ENCODE measurements at regions not wholly inside any gene's neighbourhood (a gene's known extent, or its start where the extent isn't known, plus 50 kb on each side); places are given as distances from the start of the nearest gene placed in this dataset.
"Not testable (repeated sequence)": the region's sequence is repeated elsewhere in the genome, so short reads cannot be mapped to it uniquely, and the experiment has no call there.

DNA sequence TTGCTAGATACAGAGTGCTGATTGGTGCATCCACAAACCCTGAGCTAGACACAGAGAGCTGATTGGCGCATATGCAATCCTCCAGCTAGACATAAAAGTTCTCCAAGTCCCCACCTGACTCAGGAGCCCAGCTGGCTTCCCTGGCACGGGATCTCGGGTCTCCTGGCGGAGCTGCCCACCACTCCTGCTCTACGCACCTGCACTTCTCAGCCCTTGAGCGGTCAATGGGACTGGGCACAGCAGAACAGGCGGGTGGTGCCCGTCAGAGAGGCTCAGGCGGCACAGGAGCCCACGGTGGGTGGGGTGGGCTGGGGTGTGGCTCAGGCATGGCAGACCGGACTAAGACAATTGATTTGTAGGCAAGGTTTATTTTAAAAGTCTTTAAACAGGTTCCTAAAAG is 1365.5 kb downstream of the FAM181B start:
- no peak for DNase-seq

DNA sequence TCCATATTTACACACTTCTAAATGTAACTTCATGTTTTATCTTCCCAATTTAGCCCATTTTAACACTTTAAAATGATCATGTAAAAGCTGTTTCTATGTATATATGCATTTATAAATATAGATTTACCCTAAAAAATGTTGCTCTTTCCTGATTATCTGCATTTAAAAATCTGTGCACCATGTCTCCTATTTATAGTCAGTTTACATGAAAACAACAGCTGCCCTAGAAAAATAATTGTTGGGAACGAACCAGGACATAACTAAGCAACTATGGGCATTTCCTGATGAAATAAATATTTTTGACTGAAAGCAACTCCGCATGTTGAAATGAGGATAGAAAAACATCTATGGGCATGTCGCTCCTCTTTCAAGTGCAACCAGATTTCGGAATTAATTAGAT is 1368.2 kb downstream of the FAM181B start:
- DNase-seq, result no peak

DNA sequence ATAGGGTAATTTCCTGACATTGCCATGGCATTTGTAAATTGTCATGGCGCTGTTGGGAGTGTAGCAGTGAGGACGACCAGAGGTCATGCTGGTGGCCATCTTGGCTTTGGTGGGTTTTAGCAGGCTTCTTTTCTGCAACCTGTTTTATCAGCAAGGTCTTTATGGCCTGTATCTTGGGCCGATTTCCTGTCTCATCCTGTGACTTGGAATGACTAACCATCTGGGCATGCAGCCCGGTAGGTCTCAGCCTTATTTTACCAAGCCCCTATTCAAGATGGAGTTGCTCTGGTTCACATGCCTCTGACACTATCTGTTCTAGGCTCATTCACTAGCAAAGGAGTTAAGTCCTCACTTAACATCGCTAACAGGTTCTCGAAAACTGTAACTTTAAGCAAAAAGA is 1374.2 kb downstream of the FAM181B start:
- DNase-seq, result no peak

DNA sequence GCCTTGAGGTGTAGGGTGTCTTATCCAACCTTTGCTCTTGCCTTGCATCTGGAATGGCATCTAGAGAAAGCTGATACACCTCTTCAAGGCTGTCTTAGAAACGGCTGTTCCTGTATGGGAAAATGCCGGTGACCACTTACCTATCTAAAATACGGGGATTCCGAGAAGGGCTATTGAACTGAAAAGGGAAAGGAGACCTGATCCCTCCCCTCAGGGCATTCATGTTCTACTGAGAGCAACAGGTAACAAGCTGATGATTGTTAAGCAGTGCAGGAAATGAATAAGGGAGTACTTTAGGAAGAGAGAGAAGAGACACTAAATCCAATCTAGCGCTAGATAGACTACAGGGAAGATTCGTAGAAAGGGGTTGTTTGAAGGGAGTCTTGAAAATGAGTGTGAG is 1388.1 kb downstream of the FAM181B start:
- no peak for DNase-seq

DNA sequence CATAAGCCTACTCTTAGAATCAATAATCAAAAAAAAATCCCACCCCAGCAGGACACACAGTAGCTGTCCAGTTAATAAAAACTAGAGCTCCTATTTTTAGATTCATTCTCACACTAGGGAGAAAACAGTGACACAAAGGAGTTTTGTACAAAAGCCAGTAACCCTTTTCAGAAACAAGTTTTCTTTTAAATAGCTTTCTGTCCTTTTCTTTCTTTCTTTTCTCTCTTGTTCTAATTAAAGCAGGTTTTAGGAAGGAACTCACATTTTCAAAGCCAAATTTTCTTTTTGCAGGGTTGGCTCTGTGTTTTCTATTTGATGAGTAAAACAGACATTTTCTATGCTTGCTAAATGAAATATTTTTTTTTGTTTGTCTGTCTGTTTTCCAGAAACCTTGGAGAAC is 1390.7 kb downstream of the FAM181B start:
- DNase-seq, result no peak

DNA sequence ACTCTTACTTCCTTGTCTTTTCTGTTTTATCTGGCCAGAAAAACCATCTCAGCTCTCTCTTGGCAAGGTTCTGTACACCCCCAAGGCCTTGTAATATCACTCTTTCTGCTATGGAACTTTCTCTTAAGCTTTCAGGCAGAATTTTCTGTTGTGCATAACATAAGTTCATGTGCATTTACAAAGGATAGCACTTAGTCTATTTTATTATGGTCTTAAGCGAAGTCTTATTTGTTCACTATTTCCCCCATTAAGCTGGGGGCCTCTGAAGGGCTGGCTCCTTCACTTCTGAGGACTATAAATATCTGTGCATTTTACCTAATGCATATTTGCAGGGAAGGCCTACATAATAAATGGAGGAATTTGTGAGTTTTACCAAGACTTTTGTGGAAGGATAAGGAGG is 1393.4 kb downstream of the FAM181B start:
- no peak for DNase-seq

DNA sequence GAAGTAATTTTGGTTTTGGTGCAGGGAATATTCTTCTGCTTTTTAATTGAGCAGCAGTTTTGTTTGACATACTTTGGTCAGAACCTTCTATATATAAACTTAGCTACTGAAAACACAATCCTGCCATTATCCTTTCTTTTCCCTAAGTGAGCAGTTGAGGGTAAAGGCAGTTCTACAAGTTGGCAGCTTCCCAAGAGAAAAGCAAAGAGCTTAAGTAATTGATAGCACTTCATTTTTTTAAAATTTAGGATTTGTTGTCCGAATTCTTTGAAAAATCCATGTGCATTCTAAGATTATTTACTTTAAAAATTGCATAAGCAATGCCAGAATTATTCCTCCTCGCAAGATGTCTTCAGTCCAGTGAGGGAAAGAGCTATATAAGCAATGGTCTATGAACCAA is 1394.1 kb downstream of the FAM181B start:
- no peak for DNase-seq

DNA sequence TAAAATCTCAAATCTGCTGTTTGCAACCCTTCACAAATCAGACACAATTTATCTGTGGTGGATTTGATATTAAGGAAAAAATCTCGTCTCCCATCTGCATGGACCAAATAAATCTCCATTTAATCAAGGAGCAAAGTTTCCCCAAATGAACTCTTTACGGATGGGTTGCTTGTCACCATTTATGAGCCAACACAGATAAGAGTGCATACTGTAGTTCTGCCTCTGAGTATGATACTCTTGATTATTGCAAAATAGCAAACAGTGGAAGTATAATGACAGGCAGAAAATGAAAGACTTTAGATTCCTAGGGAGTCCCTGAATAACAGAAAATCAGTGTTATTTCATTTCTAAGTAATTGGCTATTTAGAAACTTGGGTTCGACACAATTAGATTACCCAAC is 1395.9 kb downstream of the FAM181B start:
- no peak for DNase-seq

DNA sequence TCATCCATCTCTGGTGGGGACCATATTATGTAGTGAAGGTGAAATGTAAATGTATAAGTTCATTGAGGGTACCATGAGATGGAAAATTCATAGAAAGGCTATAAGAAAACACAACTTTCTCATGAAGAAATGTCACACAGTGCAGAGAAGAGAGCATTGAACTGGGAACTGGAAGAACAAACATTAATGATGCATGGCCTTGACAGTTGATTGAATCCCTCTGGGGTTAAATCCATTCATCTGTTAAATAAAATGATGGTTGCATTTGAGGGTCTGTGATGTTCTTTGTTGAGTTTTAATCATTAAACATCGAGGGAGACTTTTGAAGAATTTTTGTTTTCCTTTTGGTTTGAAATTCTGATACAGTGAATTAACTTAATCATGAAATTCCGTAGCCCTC is 1401.4 kb downstream of the FAM181B start:
- no peak for DNase-seq

DNA sequence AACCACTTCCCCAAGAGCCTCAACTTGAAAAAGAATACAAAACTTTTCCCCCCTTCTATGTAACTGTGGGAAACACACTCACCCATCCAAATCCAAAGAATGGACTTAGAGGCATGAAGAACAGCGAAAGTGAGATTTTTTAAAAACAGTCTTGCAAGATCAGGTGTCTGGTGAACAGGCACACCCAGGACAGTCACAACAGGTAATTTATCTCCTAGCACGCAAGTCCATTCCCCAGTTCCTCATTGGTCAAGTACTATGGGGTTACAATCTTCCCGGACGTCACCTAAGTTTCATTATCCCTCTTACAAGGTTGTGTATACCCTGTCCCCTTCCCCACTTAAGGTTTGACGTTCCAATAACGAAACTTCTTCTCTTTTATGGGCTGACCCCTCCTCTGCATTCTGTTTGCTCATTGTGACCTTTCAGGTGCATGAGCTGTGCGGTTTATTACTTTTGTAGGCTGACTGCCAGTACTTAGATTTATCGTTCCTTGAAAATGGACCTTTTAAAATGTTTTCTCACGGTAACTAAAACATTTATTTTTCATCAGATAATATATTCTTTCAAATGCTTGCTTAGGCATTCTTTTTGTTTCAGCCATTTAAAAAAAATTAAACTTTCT is 1401.9 kb downstream of the FAM181B start:
- no peak for DNase-seq

DNA sequence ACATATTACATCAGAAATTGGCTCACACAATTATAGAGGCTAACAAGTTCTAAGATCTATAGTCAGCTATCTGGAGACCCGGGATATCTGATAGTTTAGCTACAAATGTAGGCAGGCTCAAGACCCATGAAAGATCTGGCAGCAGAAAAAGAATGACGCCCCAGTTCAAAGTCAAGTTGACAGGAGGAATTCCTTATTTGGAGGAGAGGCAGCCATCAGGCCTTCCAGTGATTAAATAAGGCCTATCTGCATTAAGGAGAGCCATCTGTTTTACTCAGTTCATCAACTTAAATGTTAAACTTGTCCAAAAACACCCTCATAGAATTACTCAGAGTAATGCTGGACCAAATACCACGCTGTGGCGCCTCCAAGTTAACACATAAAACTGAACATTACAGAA is 1402.6 kb downstream of the FAM181B start:
- no peak for DNase-seq

DNA sequence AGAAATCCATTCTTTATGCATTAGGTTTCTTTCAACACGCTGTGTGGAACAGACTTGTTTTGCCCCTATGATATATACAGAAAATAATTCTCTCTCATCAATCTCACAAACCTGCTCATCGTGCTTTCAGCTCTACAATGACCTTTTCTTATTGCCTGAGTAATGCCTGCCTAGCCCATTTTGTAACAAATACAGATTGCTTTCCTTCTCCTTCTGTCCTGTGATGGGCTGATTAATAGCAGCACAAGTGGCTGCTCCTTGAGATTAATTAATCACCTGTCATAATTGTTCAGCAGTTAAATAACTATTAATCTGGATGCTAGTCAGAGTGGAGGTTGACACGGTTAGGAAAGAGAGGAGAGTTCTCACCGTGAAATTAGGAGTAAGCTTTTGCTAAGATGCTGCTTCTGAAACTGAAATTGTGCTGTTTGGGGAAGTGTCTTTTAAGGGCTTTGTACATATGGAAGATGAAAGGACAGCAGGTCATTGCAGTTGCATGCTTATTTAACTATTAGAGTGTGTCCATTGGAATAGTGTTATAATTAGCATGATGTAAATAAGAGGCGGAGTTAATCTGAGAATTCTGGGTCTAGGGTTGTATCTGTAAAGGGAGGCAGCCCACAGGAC is 1430.5 kb downstream of the FAM181B start:
- DNase-seq, result no peak

DNA sequence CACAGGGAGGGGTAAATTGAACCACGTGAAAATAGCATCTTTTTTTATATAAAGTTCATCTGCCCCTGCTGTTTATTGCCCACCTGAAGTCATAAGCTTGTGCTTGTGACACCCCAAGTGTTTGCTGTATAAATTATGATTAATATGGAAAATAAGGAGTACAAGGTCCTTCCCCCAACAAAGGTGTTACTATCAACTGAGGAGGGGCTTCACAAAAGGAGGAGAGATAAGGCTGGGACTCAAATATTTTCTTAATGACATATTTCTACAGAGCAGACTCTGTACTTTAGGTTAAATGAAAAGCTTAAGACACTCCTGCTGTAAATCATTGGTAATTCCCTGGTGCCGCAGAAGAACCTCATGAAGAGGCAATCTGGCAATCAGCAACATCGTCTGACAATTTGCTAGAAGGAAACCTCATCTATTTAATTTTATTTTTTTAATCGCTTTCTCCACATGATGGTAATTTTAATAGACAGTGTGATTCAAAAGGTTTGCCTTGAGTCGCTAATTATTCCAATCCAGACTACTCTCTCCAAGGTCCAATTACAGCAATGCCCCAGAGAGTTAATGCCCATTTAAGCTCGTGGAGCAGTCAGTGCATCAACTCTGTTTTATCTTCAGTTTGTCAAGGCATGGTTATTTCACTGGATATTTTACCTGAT is 1432.4 kb downstream of the FAM181B start:
- DNase-seq, result no peak

DNA sequence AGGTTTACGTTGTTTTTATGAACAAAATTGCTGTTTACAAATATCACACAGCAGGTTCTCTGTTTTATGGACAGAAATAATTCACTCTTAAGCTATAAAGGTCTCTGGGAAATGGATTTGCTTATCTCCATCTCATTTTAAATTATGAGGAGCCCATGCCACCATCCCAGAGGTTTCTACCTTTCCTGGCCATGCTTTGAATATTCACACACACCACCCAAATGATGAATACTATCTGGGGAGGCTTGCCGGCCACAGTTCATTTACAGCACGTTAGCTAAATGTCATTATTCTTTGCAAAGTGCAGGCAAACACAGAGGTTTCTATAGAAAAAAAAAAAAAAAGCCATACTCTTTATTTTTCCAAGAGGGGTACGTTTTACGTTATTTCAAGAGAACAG is 1446.7 kb downstream of the FAM181B start:
- no peak for DNase-seq

DNA sequence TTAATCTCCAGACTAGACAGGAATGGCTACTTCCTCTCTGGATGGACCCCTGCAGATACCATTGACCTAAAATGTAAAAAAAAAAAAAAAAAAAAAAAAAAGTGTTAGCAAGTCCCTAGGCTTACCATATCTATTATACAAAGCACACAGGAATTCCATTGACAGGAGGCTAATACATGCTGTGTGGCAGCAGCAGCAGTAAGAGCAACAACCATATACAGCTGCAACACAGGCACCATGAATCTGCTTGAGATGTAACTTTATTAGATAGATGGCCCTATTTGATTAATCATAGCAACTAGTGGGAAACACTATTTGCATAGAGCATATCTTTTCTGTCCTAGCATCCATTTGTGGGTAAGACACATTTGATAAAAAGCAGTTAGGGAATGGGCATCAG is 1447.1 kb downstream of the FAM181B start:
- no peak for DNase-seq

DNA sequence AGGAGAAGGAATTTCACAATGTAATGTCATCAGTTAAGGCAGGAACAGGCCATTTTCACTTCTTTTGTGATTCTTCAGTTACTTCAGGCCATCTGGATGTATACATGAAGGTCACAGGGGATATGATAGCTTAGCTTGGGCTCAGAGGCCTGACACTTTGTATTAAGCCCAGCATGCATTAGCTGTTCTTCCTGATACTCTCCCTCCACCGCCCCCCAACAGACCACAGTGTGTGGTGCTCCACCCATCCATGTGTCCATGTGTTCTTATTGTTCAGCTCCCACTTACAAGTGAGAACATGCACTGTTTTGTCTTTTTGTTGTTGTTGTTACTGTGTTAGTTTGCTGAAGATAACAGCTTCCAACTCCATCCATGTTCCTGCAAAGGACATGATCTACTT is 1453.4 kb downstream of the FAM181B start:
- DNase-seq, result not testable (repeated sequence)

DNA sequence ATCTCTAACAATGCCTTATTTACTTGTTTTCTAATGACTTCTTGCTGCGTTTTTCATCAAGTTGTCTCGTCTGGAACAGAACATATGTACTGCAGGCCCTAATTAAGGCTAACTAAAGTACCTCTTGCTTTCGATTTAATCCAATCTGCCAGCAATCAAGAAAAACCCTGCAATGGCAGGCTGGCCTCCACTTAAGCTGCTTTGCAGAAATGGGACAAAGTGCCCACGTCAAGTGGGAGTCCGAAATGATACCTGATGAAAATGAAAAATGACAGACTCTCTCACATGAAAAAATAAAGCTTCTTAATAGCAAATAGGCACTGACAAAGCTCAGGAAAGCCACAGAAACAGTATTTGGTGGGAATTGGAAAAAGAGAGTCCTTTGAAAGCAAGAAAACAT is 1454.7 kb downstream of the FAM181B start:
- DNase-seq, result no peak

DNA sequence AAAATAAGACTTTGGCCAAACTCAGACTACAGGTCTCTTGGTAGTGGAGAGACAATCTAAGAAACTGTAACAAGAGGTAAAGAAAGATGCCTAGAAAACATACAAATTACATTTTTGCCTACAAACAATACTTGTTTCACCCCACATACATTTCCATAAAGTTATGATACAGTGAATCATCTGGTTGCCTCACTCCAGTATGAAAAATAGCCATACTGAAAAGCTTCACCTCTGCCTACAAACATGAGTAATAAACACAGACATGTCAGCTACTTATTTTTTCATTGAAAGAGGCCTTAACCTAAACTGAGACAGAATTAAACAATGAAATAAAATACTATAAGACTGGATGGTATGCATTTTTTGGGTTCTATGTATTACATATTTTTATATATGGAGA is 1463.0 kb downstream of the FAM181B start:
- no peak for DNase-seq

DNA sequence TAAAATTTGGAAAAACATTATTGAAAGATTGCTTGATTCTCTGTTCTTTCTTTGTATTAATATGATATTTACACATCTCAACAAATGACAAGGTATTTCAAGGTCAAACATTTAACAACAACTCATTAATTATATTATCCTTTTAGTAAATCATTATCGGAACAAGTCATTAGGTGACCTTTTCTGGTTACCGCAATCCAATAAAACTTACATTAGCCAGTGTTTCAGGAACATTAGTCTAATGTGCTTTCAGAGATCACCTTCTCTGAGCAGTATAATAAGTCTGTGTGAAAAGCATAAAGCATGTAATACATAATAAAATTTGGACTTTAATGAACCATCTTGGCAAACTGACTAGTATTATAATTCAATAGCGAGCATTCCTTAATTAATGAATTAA is 1466.4 kb downstream of the FAM181B start:
- no peak for DNase-seq

DNA sequence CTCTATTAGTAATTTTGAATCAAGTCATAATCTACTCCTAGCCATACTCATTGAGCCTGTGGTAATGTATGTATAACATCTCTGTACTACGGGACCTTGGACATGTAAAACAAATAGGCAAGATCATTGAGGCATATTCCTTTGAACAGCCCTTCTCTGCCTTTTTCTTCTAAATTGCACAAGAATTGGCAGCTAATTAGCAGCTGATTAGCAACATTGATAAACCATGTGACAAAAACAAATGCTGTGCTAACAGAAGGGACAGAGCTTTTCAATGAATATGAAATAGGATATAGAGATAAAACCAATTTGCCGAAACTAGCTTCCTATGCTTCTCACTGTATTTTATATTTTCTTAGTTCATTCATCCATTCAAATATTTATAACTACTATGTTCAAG is 1474.2 kb downstream of the FAM181B start:
- DNase-seq, result no peak

DNA sequence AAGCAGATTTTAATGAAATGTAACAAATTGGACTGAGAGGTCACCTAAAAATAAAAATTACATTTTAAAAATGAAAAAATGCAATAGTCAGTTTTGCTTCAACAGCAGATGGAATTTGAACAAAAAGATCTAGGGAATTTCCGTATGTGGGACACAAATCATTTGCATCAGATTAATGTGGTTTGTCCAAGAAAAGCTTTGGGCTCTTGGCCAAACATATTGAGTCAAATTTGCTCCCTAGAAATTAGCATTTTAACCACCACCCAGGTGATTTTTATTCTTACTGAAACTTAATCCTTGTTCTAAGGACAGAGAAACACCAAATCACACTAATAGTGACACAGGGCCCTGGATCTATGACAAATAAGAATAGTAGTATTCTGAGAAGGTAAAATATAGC is 1477.8 kb downstream of the FAM181B start:
- no peak for DNase-seq

DNA sequence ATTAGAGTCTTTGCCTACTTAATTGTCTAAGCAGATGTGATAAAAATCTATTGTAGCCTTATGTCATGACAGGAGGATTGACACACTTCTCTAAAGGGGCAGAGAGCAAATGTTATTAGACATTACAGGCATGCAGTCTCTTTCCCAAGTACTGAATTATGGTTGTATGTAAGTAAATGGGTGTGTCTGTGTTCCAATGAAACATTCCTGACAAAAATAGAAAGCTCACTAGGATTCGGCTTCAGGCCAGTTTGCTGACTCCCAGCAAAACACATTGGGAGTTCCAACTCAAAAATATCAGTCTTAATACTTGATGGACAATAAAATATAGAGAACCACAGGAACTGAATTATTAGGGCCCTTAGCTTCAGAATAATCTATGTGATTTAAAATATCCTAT is 1480.4 kb downstream of the FAM181B start:
- DNase-seq, result no peak

DNA sequence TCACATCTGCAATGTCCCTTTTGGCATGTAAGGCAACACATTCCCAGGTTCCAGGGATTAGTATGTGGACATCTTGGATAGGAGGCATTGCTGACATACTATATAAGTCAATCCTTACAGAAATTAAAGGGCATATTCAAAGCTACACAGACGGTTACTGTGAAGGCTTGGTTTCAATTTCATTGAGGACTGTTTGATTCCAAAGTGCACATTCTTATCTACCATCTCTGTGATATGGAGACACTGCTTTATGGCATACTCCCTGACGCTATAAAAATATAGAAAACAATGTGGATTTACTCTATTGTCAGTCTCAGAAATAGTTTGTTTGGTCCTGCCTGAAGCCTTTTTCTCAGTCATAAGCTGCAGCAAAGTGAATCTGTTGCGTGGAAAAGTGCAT is 1486.7 kb downstream of the FAM181B start:
- no peak for DNase-seq

DNA sequence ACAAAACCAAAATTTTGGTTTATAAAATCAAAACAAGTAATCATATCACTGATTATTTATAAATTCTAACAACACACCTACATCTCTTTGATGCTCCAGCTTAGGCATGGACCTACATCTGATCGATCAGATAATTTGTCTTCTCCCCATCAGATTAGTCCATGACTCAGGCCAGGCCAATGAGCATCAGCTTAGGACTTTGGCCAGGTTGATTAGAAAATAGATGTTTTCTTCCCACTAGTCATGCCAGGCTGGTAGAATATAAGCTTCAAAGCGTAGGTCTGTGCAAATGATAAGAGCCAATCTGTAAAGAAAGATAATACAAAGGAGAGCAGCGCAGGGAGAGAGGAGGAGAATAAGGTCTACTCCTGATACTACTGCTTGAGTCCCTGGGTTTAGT is 1487.9 kb downstream of the FAM181B start:
- no peak for DNase-seq

Measured in activated CD4-positive, alpha-beta T cell treated with anti-CD3 and anti-CD28 coated beads, Interleukin-2, amount 50 U/mL, for 1 hour (primary cell).